ENCODE measurements at regions not wholly inside any gene's neighbourhood (a gene's known extent, or its start where the extent isn't known, plus 50 kb on each side); places are given as distances from the start of the nearest gene placed in this dataset.

DNA sequence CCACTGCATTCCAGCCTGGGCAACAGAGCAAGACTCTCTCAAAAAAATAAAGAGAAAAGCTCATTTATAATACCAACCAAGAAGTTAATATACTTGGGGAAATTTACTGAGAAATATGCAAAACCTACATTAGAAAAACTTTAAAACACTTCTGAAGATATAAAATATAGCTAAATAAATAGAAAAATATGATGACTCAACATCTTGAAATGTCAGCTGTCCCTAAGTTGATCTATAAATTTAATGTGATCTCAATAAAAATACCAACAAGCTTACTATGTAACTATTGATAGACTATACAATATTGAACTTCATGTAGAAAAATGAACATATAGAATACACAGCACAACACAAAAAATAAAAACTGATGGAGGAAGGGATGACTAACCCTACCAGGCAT is 87.5 kb upstream of the INTU start:
- CTCF ChIA-PET, result no interaction called here

DNA sequence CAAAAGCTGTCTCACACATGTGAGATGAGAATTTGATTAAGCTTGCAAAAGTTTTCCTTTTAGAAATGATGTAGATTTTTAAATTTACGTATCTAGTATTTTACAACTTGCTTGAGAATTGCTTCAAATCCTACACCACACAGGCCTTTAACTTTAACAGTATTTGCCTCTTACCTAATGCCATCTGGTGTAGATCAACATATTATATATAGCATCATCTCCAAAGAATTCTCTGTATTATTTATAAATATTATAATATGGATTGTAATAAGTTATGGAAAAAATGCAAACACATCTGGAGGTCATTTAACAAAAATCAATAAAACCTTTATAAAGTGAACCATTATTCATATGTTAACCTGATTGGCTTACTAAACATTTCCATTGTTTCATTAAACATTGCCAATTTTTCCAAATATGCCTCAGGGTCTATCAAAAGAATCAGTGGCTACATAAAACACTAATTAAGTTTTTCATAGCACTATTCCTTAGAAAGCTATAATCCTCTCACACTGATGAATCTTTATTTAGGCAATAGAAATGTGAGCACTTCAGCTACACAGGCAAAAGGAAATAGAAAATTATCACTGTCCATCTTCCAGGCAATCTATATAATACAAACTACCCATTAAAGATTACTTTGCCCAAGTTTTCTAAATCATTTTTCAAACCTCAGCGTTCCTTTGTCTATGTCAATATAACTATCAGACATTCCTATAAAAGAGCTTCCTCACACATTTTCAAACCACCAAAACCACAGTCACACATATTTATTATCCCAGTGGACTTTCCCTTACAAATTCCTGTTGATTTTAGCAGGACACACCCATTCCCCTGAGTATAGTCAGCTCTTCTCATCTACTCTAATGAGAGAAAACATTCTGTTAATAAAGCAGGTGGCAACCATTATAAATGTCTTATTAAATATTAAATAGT is 83.5 kb upstream of the INTU start:
- CTCF ChIA-PET, result no interaction called here
- POLR2A ChIA-PET, result no interaction called here

More for the DNA sequence above, 87.5 kb upstream of the INTU start:
- POLR2A ChIA-PET, result no interaction called here

DNA sequence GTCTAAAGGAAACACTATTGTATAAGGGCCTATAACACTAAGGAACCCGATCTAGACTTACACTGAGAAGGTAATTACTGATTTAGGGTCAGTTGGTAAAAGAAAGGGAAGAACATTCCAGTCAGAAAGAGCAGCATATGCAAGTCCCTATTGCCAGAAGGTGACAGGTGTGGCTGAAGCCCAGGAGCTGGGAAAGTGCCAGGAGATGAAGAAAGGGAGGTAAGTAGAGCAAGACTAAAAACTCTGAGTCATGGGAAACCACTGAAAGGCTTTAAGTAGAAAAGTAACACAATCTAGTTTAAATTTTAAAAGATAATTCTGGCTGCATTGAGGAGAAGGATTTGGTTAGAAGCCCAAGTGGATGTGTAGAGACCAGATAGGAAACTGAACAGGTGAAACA is 77.7 kb upstream of the INTU start:
- POLR2A ChIA-PET, result no interaction called here

GRCh38 chr4:127558088-127558487 is 74.7 kb upstream of the INTU start:
- POLR2A ChIA-PET, result no interaction called here
- CTCF ChIA-PET, result no interaction called here

More for the DNA sequence above, 77.7 kb upstream of the INTU start:
- CTCF ChIA-PET, result no interaction called here

- POLR2A ChIA-PET, result interaction anchor here (0.5 kb wide), 1 partner anchor 131 kb away, joined by 3 read pairs; no protein-coding TSS in a partner anchor
- CTCF ChIA-PET, result no interaction called here
These were observed 74.0 kb upstream of the INTU start for GRCh38 chr4:127558489-127559407.

- CTCF ChIA-PET, result no interaction called here
- POLR2A ChIA-PET, result no interaction called here
These were observed 72.8 kb upstream of the INTU start for GRCh38 chr4:127559981-127560380.

DNA sequence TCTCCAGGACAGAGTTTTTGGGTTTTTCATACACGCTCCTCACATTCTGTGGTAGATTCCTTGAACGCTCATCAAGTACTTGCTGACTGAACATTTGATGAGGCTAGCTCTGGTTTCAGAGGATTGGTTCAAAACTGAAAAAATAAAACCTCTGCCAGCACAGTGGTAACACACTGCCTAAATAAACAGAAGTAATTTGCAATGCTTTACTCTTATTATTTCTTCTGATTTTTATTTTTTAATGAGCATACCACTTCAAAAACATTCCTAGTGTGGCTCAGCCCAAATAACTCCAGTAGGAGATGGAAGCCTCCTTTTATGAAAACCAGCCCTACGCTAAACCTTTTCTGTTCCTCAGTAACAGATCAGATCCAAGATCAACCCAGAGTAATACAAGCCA is 72.0 kb upstream of the INTU start:
- ChIA-PET POLR2A (no interaction called here), CTCF (no interaction called here)

DNA sequence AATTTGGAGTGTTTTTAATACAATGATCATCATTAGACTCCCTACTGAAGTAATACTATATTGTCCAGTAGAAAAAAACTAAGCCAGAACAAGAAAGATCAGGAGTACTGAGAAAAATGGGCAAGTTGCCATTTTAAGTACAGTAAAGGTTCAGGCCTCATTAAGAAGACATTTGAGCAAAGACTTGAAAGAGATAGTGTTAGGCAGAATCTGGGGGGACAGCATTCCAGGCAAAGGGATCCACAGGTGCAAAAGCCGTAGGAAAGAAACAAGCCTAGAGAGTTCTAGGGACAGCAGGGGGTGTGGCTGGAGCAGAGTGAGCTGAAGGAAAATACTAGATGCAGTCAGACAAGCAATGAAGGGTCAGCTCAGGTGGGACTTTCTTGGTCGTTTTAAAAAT is 58.1 kb upstream of the INTU start:
- ChIA-PET CTCF (no interaction called here), POLR2A (no interaction called here)

DNA sequence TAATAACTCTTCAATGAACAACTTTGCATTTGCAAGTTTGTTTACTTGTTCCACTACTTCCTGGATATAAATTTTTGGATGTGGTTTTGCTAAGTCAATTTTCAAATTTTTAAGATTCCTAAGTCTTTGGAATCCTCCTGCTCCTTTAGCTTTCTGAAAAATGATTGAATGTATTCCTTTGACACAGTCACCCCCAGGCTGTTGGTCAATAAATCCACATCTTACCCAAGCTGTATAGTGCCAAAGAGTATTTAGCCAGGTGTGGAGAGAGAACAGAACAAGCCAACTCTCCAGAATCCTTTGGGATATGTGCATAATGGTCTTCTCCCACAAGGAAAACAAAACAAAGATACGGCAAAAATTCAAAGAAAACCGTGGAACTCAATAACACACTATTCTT is 56.9 kb upstream of the INTU start:
- ChIA-PET POLR2A (no interaction called here), CTCF (no interaction called here)

- CTCF ChIA-PET, result no interaction called here
- POLR2A ChIA-PET, result no interaction called here
These were observed 54.3 kb upstream of the INTU start for GRCh38 chr4:127578491-127578890.

GRCh38 chr4:127578967-127579366 is 53.8 kb upstream of the INTU start:
- ChIA-PET CTCF (no interaction called here), POLR2A (no interaction called here)

- ChIA-PET CTCF (no interaction called here), POLR2A (no interaction called here)
These were observed 52.9 kb upstream of the INTU start for GRCh38 chr4:127579821-127580220.

GRCh38 chr4:127580300-127580699 is 52.5 kb upstream of the INTU start:
- CTCF ChIA-PET, result no interaction called here
- POLR2A ChIA-PET, result no interaction called here

- ChIA-PET POLR2A (no interaction called here), CTCF (no interaction called here)
These were observed 51.9 kb upstream of the INTU start for GRCh38 chr4:127580891-127581290.

Data from activated CD8-positive, alpha-beta memory T cell treated with anti-CD3 and anti-CD28 coated beads for 36 hours (primary cell).